Stimulated activated CD4-positive, alpha-beta T cell treated with anti-CD3 and anti-CD28 coated beads, Interleukin-12 subunit alpha, Interleukin-12 subunit beta, amount 100 ng/mL, for 48 hours (primary cell): ENCODE measurements at regions not wholly inside any gene's neighbourhood (a gene's known extent, or its start where the extent isn't known, plus 50 kb on each side); places are given as distances from the start of the nearest gene placed in this dataset.
"Not testable (repeated sequence)": the region's sequence is repeated elsewhere in the genome, so short reads cannot be mapped to it uniquely, and the experiment has no call there.

Experiments
- DNase-seq, 3 donors: peaks; one replicate each; pipeline ENCODE4 v3.0.0-alpha.2; 2020; ENCODE audit warnings: low read depth in 2 of 3, low spot score in 1 of 3

- DNase-seq = not testable (repeated sequence)
Observed at GRCh38 chr14:71461617-71462016, 470.6 kb upstream of the RGS6 start.

- no peak for DNase-seq
Observed at GRCh38 chr14:71463807-71464206, 468.4 kb upstream of the RGS6 start.

GRCh38 chr14:71464840-71465239, 467.4 kb upstream of the RGS6 start:
- DNase-seq = no peak

GRCh38 chr14:71465316-71465715, 466.9 kb upstream of the RGS6 start:
- DNase-seq = no peak

GRCh38 chr14:71466251-71466650, 466.0 kb upstream of the RGS6 start:
- DNase-seq = no peak

GRCh38 chr14:71466946-71467345, 465.3 kb upstream of the RGS6 start:
- no peak for DNase-seq

- DNase-seq = no peak
Observed at GRCh38 chr14:71467361-71467811, 464.8 kb upstream of the RGS6 start.

GRCh38 chr14:71468701-71469100, 463.5 kb upstream of the RGS6 start:
- no peak for DNase-seq

- no peak for DNase-seq
Observed at GRCh38 chr14:71469643-71470335, 462.4 kb upstream of the RGS6 start.

GRCh38 chr14:71471634-71472355, 460.4 kb upstream of the RGS6 start:
- DNase-seq = no peak

GRCh38 chr14:71472356-71473340, 459.6 kb upstream of the RGS6 start:
- no peak for DNase-seq

GRCh38 chr14:71473843-71474242, 458.4 kb upstream of the RGS6 start:
- no peak for DNase-seq

GRCh38 chr14:71474301-71475265, 457.6 kb upstream of the RGS6 start:
- DNase-seq = no peak

GRCh38 chr14:71475916-71476315, 456.3 kb upstream of the RGS6 start:
- no peak for DNase-seq

GRCh38 chr14:71478542-71478941, 453.7 kb upstream of the RGS6 start:
- DNase-seq = peak in 1 of 3 donors; percentile 5

GRCh38 chr14:71481021-71481654, 451.1 kb upstream of the RGS6 start:
- no peak for DNase-seq

- no peak for DNase-seq
Observed at GRCh38 chr14:71482671-71483070, 449.6 kb upstream of the RGS6 start.

GRCh38 chr14:71483154-71483553, 449.1 kb upstream of the RGS6 start:
- no peak for DNase-seq

GRCh38 chr14:71485833-71486232, 446.4 kb upstream of the RGS6 start:
- no peak for DNase-seq

GRCh38 chr14:71486279-71486678, 445.9 kb upstream of the RGS6 start:
- no peak for DNase-seq
